Stomach (tissue), 4 donors: ENCODE measurements at regions not wholly inside any gene's neighbourhood (a gene's known extent, or its start where the extent isn't known, plus 50 kb on each side); places are given as distances from the start of the nearest gene placed in this dataset.

Experiments used
- CTCF ChIP-seq, 7 experiments: fragments of 450-650 bp in 4 of 7; fragments of 200-600 bp in 3 of 7; sonication (generic) in 3 of 7; IDR thresholded peaks; one replicate each; pipeline ENCODE4 v1.5.1; 2016 to 2019; ENCODE audit warnings: antibody characterized with exemption in 7 of 7, control low read depth in 2 of 7, mild to moderate bottlenecking in 1 of 7
- POLR2A ChIP-seq, 4 donors: fragments of 450-650 bp; IDR thresholded peaks; one replicate each; pipeline ENCODE4 v1.6.1; 2016; ENCODE audit warnings: antibody characterized with exemption in 4 of 4, control low read depth in 2 of 4, mild to moderate bottlenecking in 1 of 4, moderate library complexity in 1 of 4
- POLR2AphosphoS5 ChIP-seq, 3 donors: sonication (generic); formaldehyde crosslinking; IDR thresholded peaks; one replicate each; pipeline ENCODE4 v1.6.1; 2016; ENCODE audit warnings: antibody characterized with exemption in 3 of 3

GRCh38 chr13:37351211-37351610 lies 245.7 kb upstream of the CSNK1A1L start:
- TF ChIP-seq CTCF (IDR thresholded peaks at IDR 0.05) (no peak), POLR2A (IDR thresholded peaks at IDR 0.05) (no peak), POLR2AphosphoS5 (IDR thresholded peaks at IDR 0.05) (no peak)
